Colonic mucosa (tissue), 4 donors: ENCODE measurements at regions not wholly inside any gene's neighbourhood (a gene's known extent, or its start where the extent isn't known, plus 50 kb on each side); places are given as distances from the start of the nearest gene placed in this dataset.

Experiments used
- DNase-seq: peaks from one replicate; pipeline ENCODE4 v3.0.0-alpha.2; 2020
- H3K27ac ChIP-seq: fragments of 200-600 bp; one replicate; pipeline ENCODE4 v1.8.0; 2021
- H3K27me3 ChIP-seq: fragments of 200-600 bp; one replicate; pipeline ENCODE4 v1.8.0; 2021
- H3K36me3 ChIP-seq: fragments of 200-600 bp; one replicate; pipeline ENCODE4 v1.8.0; 2021
- H3K4me1 ChIP-seq: fragments of 200-600 bp; one replicate; pipeline ENCODE4 v1.8.0; 2021; ENCODE audit warnings: mild to moderate bottlenecking
- H3K4me3 ChIP-seq: fragments of 200-600 bp; one replicate; pipeline ENCODE4 v1.8.0; 2021
- H3K9ac ChIP-seq, 2 donors: one replicate each; pipeline ENCODE4 v1.7.0; 2013; ENCODE audit warnings: control low read depth in 2 of 2, low read depth in 2 of 2, low read length in 2 of 2
- H3K9me3 ChIP-seq: fragments of 200-600 bp; one replicate; pipeline ENCODE4 v1.8.0; 2021
- CTCF ChIP-seq: fragments of 200-600 bp; IDR thresholded peaks from one replicate; pipeline ENCODE4 v1.8.0; 2022; ENCODE audit warnings: antibody characterized with exemption, mild to moderate bottlenecking
- intact Hi-C: fragments of 100-400 bp; cut with DNase I; formaldehyde crosslinking; loops from one replicate; pipeline ENCODE4 v1.14.1; 2022
- donor health status: healthy.
- donor health status: DM: no; HTN: no; CAD: no.
- donor health status: DM: no; HTN: no; CAD: no.

DNA sequence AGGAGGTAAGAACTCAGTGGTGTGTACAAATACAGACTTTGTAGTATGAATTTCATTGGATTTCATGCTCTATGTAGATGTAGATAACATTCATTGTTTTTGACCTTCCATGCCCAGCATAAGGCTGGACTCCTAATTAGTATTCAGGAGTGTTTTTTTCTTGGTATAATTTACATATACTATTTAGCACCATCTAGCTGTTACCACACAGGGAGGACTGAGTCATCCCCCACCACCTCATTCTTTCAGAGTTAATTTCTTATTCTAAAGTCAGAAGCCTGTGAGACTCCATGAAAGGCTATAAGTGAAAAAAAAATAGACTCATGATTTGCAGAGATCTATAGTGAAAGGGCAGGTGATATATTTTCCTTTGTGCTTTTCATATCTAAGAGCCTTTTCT is 555.0 kb downstream of the PRR16 start:
- Histone ChIP-seq H3K4me1 (no peaks in the 10 kb centered on the region), H3K36me3 (no peaks in the 10 kb centered on the region), H3K27me3 (no peaks in the 10 kb centered on the region), H3K9ac (no peak overlapping the region), H3K27ac (no peak overlapping the region), H3K9me3 (no peaks in the 10 kb centered on the region), H3K4me3 (no peak overlapping the region)
- intact Hi-C loops, result no loop called here
- TF ChIP-seq CTCF, result no peak
- DNase-seq, result no peak

GRCh38 chr5:121019734-121020133 is 555.6 kb downstream of the PRR16 start:
- Histone ChIP-seq H3K36me3 (no peaks in the 10 kb centered on the region), H3K27ac (no peak overlapping the region), H3K9me3 (no peaks in the 10 kb centered on the region), H3K27me3 (no peaks in the 10 kb centered on the region), H3K9ac (no peak overlapping the region), H3K4me1 (no peaks in the 10 kb centered on the region), H3K4me3 (no peak overlapping the region)
- intact Hi-C loops, result no loop called here
- TF ChIP-seq CTCF, result no peak
- DNase-seq, result no peak

GRCh38 chr5:121021681-121022080 is 557.6 kb downstream of the PRR16 start:
- TF ChIP-seq CTCF, result no peak
- Histone ChIP-seq H3K27ac (no peak overlapping the region), H3K9ac (no peak overlapping the region), H3K4me3 (no peak overlapping the region), H3K9me3 (no peaks in the 10 kb centered on the region), H3K4me1 (no peaks in the 10 kb centered on the region), H3K36me3 (no peaks in the 10 kb centered on the region), H3K27me3 (no peaks in the 10 kb centered on the region)
- intact Hi-C loops, result no loop called here
- DNase-seq, result no peak

DNA sequence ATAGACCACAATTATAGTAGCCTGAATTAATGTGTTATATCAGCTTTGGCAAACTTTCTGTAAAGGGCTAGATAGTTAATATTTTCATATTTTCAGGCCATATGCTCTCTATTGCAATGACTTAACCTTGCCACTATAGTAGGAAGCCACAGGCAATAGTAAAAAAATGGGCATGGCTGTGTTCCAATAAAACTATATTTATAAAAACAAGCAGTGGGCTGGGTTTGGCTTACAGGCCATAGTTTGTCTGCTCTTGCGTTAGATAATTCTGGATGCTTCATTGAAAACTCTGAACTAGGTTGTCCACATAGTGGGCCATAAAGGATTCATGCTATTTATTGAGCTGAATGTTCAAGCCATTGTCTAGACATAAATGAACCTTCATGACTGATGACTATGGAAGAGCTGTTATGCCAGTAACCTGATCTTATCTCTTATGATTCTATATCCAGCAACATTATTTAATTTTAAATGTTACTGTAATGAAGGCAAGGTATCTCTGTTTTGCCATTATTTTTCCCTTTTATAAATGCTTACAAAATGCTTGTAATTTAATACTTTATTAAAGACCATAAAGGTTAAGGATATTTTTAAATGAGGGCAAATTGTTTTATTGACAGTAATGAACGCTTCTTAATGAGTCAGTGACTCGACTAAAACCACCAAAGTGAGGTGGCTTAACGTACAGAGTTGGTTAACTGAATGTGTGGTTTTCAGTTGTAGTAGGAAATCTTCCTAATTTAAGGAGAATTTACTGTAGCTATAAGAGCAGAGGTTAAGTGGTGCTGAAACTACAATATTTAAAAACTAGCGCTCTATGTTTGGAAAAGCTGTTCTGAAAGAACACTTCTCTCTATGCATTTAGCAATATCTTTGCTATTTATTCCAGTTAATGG is 560.6 kb downstream of the PRR16 start:
- Histone ChIP-seq H3K27ac (no peak overlapping the region), H3K36me3 (no peaks in the 10 kb centered on the region), H3K9me3 (no peaks in the 10 kb centered on the region), H3K4me3 (no peak overlapping the region), H3K9ac (no peak overlapping the region), H3K27me3 (no peaks in the 10 kb centered on the region), H3K4me1 (no peaks in the 10 kb centered on the region)
- no peak for TF ChIP-seq CTCF
- intact Hi-C loops, result no loop called here
- no peak for DNase-seq

DNA sequence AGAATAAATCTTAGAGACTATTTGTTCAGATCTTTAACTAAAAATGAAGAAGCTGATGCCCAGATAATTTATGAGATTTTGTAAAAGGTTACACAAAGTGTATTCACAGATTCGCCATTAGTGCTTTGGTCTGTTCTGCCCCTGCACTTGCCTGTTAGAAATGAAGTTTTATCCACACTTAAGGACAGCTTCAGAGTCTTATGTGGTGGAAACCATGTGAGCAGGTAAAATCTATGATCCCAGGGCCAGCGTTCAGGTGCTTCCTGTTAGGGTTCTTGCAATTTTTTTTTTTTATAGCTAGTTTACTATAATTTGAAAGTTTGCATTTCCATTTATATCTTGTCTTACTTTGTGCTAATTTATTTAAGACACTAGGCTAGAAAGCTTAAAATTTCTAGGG is 561.6 kb downstream of the PRR16 start:
- H3K9ac ChIP-seq, result no peak overlapping the region
- no peak for DNase-seq
- H3K27ac ChIP-seq, result no peak overlapping the region
- no peaks in the 10 kb centered on the region for H3K27me3 ChIP-seq
- no peak for TF ChIP-seq CTCF
- no peaks in the 10 kb centered on the region for H3K4me1 ChIP-seq
- no peaks in the 10 kb centered on the region for H3K9me3 ChIP-seq
- no peak overlapping the region for H3K4me3 ChIP-seq
- intact Hi-C loops, result no loop called here
- H3K36me3 ChIP-seq, result no peaks in the 10 kb centered on the region
